HG03558 (cell line): ENCODE measurements at regions not wholly inside any gene's neighbourhood (a gene's known extent, or its start where the extent isn't known, plus 50 kb on each side); places are given as distances from the start of the nearest gene placed in this dataset.

Source experiments
- ATAC-seq: cut with Tn5 transposase; IDR thresholded peaks from one replicate; pipeline ENCODE4 v1.9.1; 2021; ENCODE audit warnings: moderate number of reproducible peaks; ENCODE audit not compliant: unreplicated experiment; ENCODE audit errors: extremely low read depth

GRCh38 chr6:28693751-28694443 lies 168.2 kb downstream of the GPX5 start:
- no peak for ATAC-seq

GRCh38 chr6:28695715-28696114 lies 170.0 kb downstream of the GPX5 start:
- ATAC-seq, result no peak

GRCh38 chr6:28696167-28696566 lies 170.5 kb downstream of the GPX5 start:
- ATAC-seq, result no peak

- no peak for ATAC-seq
These were observed 171.0 kb downstream of the GPX5 start for GRCh38 chr6:28696682-28697081.

GRCh38 chr6:28707387-28708282 lies 182.0 kb downstream of the GPX5 start:
- ATAC-seq, result no peak

- no peak for ATAC-seq
These were observed 184.0 kb downstream of the GPX5 start for GRCh38 chr6:28709478-28710349.

GRCh38 chr6:28710466-28711191 lies 184.9 kb downstream of the GPX5 start:
- ATAC-seq, result no peak

GRCh38 chr6:28711325-28711724 lies 185.6 kb downstream of the GPX5 start:
- ATAC-seq, result no peak

GRCh38 chr6:28711788-28712341 lies 186.2 kb downstream of the GPX5 start:
- ATAC-seq, result no peak

- no peak for ATAC-seq
These were observed 187.3 kb downstream of the GPX5 start for GRCh38 chr6:28712982-28713381.

GRCh38 chr6:28719275-28719940 lies 193.7 kb downstream of the GPX5 start:
- ATAC-seq, result no peak

GRCh38 chr6:28720357-28721231 lies 194.9 kb downstream of the GPX5 start:
- no peak for ATAC-seq

- no peak for ATAC-seq
These were observed 195.7 kb downstream of the GPX5 start for GRCh38 chr6:28721372-28721771.

- ATAC-seq, result no peak
These were observed 198.7 kb downstream of the GPX5 start for GRCh38 chr6:28724395-28724794.

- no peak for ATAC-seq
These were observed 198.4 kb downstream of the TRIM27 start for GRCh38 chr6:28725274-28725809.

GRCh38 chr6:28725890-28726348 lies 197.9 kb downstream of the TRIM27 start:
- no peak for ATAC-seq

- no peak for ATAC-seq
These were observed 197.0 kb downstream of the TRIM27 start for GRCh38 chr6:28726569-28727309.
